Activated T-cell treated with anti-CD3 and anti-CD28 coated beads for 4 hours (primary cell): ENCODE measurements at regions not wholly inside any gene's neighbourhood (a gene's known extent, or its start where the extent isn't known, plus 50 kb on each side); places are given as distances from the start of the nearest gene placed in this dataset.

Source experiments
- DNase-seq: peaks from one replicate; pipeline ENCODE4 v3.0.0-alpha.2; 2020

DNA sequence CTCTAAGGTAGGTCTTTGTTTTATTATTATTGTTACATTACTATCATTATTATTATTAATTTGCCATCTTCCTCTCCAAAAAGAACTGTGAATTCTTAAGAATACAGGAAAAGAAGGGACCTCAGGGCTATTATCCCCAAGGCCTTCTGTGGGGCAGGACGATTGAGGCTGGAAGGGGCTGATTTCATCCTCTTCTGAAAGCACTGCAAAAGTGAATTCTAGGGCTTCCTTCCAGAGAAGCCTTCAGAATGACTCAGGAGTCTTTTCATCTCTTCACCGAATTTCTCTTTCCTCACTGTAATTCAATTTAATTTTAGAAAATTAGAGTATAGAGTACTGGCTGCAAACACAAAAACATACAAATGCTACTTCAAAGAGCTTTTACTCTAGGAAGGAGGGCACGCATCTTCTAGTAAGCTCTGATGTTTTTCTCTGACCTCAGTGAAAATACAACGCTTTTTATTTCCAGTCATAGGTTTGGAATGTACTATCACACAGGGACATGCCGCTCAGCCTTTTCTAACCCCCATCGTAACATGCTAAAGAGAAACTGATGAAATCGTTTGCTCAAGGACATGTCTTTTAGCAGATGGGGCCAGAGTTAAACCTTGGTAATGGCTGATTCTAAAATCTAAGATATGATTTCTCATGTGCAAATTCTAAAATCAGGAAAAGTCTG is 280.2 kb upstream of the PITRM1 start:
- no peak for DNase-seq

DNA sequence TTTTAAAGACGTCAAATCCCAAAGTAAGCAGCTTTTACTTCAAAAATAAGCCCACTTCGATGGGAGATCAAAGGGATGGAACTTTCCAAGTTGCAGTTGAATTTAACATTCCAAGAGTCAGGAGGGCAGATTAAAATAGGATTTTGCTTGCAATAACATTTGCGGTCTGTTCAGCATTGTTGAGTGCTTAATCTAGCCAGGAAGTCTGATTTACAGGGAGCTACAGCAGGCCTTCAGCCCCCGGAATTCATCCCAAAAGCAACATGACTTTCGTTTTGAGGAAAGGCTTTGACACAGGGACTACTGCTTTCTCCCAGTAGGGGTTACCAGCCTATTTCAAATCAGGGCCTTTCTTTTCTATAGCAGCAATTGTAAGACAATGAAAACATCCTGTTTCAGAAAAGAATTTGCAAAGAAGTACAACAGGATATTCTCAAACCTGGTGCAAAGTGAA is 279.6 kb upstream of the PITRM1 start:
- DNase-seq, result no peak

DNA sequence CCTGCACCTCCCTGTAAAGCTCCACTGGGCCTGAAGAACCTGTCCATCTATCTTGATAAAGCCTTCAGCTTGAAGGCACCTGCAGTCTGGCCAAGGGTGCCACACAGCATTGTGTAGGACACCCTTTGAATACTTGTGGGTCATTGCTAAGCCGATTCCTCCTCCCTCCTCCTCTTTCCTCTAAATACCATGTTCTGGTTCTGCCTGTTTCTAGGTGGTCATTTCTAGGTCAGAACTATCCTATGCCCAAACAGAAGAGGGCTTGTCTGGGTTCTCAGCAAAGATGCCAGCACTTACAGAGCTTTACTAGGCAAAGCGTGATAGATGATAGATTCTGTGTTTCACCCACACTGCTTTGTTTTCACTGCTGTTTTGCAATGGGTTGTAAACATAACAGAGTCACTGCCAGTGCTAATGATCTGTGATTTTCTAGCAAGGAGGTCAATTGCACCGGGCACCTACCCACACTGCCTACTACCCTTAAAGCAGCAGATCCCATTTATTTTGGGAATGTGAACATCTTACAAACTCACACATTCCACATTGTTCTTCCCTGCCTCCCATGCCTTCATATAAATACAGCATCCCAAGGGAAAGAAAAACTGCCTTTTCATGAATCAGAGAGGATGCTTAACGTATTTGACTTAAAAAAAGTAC is 279.1 kb upstream of the PITRM1 start:
- no peak for DNase-seq

DNA sequence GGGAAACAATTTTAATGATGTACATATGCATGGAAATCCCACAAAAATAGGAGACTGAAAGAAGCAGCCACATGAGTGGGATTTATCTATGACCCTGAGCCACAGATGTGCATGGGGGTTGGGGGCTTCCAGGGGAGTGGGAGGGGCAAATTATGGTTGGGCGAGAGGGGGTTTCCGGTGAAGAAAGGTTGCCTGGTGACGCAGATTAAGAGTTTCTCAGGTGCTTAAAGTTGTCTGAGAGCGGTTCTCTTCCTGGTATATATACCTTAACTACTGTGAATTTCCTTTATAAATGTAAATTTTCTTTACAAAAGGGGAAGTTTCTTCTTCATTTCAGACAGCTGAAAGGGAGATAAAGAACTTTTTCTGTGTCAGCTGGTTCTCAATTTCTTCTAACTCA is 273.6 kb upstream of the PITRM1 start:
- no peak for DNase-seq

DNA sequence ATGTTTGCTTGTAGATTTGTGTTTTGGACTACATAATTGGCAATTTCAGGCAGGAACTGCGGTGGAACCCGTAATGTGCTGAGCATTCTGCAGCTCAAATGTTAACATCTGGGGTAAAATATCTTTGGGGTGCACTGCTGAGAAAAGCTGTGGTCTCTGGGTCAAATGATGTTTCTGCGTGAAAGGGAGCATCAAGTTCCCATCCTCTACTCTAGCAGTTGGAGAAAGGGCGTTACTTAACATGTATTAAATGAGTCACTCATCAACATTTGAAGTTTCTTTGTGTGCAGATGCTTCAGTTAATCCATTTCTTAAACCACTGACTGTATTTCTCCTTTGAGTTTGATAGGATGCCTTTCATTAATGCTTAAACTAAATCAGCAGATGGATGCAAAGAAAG is 273.1 kb upstream of the PITRM1 start:
- DNase-seq, result no peak

DNA sequence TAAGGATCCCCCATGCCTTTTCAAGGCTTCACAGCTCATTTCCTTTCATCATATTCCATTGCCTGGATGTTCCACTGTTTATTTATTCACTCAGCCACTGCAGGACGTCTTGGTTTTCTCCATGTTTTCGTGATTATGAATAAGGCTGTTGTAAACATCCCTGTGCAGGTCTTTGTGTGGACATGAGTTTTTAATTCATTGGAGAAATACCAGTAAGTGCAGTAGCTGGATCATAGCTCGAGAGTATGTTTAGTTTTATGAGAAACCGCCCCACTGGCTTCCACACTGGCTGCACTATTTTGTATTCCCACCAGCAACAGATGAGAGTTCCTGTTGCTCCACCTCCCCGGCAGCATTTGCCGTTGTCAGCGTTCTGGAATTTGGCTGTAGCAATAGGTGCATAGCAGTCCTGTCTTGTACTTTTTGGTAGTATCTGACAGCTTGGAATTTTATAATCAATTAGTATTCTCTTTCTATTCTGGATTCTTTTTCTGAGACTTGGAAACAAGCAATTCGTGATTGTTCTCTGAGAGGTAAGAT is 269.9 kb upstream of the PITRM1 start:
- no peak for DNase-seq

GRCh38 chr10:3439183-3439582 is 266.6 kb upstream of the PITRM1 start:
- DNase-seq, result no peak

DNA sequence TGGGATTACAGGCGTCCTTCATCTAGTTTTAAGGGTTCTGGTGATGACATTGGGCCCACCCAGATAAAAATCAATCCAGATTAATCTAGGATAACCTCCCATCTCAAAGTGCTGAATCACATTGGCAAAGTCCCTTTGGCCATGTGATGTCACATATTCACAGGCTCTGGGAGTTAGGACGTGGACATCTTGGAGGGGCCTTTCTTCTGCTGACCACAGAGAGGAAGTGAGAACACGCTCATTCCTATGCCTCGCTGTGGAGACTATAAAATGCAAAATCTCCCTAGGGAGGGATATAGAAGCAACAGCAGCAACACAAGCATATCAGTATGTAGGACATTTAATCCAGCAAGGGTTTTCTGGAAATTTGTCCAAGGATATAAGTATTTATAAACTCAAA is 266.0 kb upstream of the PITRM1 start:
- DNase-seq, result no peak

- DNase-seq, result no peak
Observed at GRCh38 chr10:3435671-3436070, 263.1 kb upstream of the PITRM1 start.

DNA sequence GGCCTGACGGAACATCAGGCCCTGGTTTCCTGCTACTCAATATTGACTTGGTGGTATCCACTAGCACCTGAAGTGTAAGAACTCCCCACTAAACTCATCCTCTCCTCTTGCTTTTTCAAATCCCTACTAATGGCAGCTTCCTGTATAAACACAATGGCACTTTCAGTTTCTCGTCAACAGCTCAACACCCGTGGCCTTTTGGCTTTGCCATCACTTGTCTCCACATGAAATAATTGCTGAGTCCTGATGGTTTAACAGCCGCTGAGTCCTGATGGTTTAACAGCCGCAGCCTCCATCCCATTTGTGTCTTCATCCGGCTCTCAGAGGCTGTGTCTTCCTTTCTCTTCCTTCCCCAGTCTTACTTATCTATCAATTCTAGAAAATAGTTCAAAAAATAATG is 261.4 kb upstream of the PITRM1 start:
- no peak for DNase-seq

GRCh38 chr10:3433131-3433530 is 260.5 kb upstream of the PITRM1 start:
- DNase-seq, result no peak

- DNase-seq, result no peak
Observed at GRCh38 chr10:3432081-3432825, 259.7 kb upstream of the PITRM1 start.

GRCh38 chr10:3430501-3430900 is 257.9 kb upstream of the PITRM1 start:
- DNase-seq, result no peak

DNA sequence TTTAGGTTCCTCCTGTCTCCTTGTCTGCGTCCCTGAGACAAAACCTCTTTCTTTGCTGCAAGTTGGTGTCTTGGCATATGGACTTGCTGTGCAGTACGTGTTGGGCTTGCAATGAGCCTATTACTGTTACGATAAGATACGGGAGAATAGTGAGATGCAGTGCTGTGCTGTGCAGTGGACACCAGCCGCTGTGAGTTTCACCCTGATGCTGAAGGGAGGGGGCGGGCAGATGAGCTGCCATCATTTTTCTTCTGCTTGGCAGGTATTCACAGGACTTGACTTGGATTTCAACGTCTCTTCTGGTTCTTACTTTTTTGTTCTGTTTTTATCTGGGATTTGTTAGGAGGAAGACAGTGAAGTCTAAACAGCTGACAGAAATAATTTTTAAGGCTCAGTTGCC is 257.1 kb upstream of the PITRM1 start:
- DNase-seq, result no peak

- DNase-seq, result no peak
Observed at GRCh38 chr10:3428826-3429225, 256.2 kb upstream of the PITRM1 start.

DNA sequence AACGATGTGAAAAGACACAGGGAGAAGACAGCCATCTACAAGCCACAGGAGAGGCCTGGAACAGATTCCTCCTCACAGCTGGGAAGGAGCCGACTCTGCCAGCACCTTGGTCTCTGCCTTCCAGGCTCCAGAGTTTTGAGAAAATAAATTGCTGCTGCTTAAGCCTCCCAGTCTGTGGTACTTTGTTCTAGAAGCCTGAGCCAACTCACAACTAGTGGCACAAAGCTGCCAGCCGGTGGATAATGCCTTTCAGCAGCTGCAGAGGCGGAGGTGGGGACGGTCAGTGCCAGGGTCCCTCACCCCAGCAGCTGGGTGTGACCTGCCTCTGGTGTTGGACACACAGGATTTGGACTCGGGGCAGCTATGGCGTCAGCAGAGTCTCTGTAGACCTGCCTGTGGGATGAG is 255.4 kb upstream of the PITRM1 start:
- no peak for DNase-seq

GRCh38 chr10:3427347-3427746 is 254.8 kb upstream of the PITRM1 start:
- DNase-seq, result no peak

GRCh38 chr10:3426190-3426845 is 253.7 kb upstream of the PITRM1 start:
- DNase-seq, result no peak

DNA sequence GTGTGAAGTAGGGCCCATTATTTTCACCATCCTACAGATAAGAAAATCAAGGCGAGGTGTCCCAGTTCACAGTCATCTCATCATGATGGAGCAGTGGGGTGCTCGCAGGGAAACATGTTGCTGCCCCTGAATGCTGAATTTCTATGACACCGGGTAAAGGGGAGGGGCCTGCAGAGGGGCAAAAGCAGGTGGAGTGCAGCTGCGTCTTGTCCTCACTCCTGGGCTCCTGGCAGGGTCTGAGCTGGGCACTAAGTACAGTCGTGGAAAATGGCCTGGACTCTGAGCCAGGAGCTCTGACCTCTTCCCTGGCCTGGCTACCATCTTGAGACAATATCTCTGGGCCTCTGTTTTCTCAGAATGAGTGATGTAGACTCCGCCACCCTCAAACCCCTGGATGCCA is 253.1 kb upstream of the PITRM1 start:
- DNase-seq, result no peak

DNA sequence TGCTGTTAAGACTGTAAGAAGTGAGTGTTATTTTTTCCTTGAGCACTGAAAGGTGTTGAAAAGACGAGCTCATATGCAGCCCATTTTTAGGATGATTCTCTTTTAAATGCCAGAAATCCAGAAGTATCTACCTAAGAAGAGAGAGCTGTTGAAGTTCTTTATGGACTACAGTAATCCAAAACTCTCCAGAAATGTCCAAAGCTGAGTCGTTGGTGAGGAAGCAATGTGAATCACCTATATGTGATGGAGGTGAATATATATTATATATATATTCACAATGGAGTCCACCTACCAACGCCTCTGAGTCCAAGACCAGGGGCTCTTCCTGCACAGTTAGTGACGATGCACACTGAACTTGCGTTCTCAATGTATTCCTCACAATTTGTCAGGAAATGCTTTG is 252.7 kb upstream of the PITRM1 start:
- no peak for DNase-seq

DNA sequence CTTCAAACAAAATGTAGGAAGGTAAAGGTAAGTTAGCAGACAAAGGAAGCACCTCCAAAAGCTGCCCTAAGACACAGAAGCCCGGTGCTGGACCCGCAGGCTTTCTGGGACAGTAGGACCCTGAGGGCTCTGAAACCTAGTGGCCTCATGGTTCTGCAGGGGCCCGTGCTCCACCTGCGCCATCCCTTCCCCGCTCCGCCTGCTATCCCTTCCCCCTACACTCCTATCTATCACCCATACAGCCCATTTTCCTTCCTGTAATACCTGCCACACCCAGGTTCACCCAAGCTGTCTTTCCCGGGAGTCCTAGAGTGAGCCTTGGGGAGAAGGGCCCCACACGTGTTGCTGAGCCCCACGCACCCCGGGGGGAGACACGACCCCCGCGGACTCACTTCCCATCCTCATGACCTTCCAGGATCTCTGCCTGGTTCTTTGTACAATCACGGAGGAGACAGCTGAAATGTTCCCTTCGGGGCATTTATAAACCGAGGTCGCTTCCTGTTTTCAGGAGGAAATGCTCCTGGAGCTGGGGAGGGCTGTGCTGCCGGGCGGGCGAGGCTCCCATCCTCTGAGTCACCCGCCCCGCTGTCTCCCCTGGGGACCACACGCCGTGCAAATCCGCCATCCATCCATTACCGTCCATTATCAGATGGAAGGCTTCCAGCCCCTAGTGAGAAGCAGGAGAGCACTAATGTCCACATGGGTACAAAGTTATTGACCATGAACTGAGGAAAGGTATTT is 251.7 kb upstream of the PITRM1 start:
- no peak for DNase-seq

DNA sequence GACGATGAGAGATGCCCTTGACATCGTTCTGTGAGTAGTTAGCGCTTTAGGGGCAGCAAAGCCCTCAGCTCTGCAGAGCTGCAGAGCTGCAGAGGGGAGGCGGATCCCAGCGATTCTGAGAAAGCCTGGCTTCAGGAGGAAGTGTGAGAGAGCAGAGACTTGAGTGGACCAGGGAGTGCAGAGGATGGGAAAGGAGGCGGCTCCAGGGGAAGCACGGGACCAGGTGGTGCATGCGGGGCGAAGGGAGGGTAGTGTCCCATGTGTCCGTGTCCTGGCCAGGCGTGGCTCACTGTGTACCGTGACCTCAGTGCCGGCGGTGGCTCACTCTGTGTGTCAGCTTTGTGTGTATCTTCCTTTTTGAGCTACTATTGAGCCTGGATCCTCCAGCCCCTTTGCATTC is 250.8 kb upstream of the PITRM1 start:
- DNase-seq, result no peak

- DNase-seq, result no peak
Observed at GRCh38 chr10:3422282-3422681, 249.7 kb upstream of the PITRM1 start.
